ENCODE measurements at regions not wholly inside any gene's neighbourhood (a gene's known extent, or its start where the extent isn't known, plus 50 kb on each side); places are given as distances from the start of the nearest gene placed in this dataset.

DNA sequence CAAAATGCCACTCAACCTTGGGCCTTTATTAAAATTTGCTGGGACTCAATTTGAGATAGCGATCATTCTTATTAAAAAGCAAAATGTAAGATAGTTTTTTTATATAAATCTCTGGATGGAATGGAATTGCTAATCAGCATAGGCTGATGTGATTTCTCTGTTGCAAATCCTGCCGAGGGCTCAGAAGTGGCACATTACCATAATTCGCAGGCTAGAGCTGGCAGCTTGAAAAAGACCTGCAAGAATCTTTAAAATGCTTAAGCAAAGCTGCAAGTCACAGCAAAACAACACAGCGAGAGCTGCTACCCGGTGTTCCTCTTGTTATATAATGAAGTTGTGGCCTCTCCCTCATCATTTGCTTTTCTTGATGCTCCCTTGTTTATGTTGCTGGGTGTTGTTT, 448.1 kb downstream of the GATA3 start:
- no peak for DNase-seq

- no peak for DNase-seq
Measured at GRCh38 chr10:8504499-8504898, 450.0 kb downstream of the GATA3 start.

GRCh38 chr10:8507156-8507555, 452.7 kb downstream of the GATA3 start:
- DNase-seq, result no peak

- no peak for DNase-seq
Measured at GRCh38 chr10:8508882-8509281, 454.4 kb downstream of the GATA3 start.

DNA sequence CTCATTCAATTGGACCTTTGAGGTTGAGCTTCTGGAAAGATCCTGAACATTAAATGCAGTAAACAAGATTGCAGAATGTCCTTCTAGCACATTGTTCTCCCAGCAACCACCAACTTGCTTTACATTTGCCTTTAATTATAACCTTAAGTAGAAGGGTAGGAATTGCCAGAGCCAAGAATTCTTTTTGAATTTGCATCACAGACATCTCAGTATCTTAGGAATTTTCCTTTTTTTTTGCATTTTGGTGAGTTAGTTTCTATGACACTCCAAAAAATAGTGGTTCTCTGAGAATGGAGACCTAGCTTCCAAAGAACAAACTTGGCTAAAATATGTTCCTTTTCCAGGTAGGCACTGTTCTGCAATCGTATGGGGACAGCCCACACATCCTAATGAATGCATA, 456.0 kb downstream of the GATA3 start:
- DNase-seq, result no peak

DNA sequence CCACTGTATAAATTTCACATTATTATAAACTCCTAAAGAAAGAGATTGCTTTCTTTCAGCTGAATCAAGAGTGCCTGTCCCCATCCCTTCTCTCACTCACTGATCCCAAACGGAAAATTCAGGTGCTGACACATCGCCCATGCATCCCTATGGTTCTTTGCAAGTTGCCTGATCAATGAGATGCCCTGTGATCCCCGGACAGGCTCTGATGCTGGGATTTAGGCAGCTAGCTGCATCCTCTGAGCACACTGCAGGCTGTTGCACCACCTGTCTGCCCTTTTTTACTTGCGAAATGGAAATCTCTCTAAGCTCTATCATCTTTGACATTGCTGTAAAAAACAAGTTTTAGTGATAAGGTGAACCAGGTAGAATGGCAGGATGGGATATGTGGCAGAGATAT, 456.5 kb downstream of the GATA3 start:
- DNase-seq, result no peak

DNA sequence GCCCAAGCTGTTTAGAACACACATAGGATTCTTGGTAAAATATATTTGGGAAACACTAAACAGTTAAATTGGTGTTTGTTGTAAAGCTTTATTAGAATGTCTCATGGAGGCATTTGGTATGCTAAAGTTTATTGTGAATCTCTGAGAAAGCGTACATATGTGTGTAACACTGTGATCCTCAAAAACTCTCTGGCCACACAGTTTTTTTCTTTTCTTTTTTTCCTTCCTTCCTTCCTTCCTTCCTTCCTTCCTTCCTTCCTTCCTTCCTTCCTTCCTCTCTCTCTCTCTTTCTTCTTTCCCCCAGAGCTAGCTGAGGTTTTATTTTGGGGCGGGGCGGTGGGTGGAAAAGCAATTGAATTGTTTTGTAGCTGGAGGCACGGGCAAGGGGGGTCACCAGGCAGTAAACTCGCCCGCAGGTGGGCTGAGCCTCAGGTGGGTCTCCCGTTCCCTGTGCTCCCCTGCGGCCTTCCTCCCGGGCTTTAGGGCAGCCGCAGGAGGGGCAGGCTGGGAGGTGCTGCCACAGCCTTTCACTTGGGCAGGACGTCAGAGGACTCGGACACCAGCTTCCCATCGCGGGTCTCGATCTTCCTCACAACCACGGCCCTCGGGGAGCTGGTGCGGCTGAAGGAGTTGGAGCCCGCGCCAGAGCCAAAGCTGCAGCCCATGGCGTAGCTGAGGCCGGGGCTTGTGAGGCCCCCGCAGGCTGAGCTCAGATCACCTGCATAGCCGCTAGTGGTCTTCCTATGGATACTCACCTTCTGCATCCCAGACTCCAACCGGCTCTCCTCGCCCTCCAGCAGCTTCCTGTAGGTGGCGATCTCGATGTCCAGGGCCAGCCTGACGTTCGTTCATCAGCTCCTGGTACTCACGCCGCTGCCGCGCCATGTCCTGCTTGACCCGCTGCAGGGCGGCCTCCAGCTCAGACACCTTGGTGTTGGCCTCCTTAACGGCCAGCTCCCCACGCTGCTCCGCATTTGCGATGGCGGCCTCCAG, 459.0 kb downstream of the GATA3 start:
- no peak for DNase-seq

- DNase-seq, result no peak
Measured at GRCh38 chr10:8520382-8520781, 465.9 kb downstream of the GATA3 start.

GRCh38 chr10:8527773-8528172, 473.3 kb downstream of the GATA3 start:
- no peak for DNase-seq

DNA sequence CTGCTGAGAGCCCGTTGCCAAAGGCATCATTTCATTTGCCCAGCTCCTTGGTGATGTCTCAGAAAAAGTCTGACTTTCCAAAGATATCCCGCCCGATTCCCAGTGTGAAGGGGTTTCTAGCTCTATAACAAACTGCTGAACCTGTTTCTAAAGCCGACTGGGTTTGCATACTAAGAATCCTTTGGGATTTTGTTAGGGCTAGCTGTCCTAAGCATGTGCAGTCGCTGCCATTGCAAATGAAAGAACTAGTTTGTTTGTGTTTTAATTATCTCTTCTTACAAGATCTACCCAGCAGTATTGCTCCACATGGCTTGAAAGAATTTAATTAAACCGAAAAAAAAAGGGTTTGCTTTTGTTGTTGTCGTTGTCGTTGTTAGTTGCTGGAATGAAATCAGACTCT, 476.6 kb downstream of the GATA3 start:
- no peak for DNase-seq

- DNase-seq, result no peak
Measured at GRCh38 chr10:8532647-8533046, 478.2 kb downstream of the GATA3 start.

DNA sequence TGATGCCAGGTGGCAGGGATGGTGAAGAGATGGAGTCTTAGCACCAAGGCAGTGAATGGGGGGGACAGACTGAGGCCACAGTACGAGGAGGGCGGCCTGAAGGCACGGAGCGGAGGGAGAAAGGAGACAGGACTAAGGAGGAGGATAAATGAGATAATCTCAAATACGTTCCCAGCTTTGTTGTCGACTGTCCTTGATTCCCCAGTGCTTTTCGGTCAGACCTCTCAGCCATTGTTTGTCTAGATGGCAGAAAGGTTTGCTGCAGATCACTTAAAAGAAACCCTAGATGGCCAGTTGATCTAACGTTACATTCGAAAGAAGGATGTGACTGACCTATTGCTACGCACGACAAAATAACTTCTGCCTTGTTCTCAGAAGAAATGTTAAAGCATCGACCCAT, 479.0 kb downstream of the GATA3 start:
- no peak for DNase-seq

GRCh38 chr10:8534096-8534495, 479.6 kb downstream of the GATA3 start:
- no peak for DNase-seq

GRCh38 chr10:8534891-8535290, 480.4 kb downstream of the GATA3 start:
- no peak for DNase-seq

DNA sequence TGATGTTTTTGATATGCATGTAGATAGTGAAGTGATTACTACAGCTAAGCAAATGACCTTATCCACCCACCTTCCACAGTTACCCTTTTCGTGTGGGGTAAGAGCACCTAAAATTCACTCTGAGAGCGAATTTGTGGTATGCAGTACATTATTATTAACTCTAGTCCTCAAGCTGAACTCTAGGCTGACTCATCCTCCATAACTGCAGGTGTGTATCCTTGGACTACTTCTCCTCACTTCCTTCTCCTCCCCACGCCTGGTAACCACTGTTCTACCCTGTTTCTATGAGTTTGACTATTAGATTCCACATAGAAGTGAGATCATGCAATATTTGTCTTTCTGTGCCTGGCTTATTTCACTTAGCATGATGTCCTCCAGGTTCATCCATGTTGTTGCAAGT, 484.6 kb downstream of the GATA3 start:
- DNase-seq, result no peak

DNA sequence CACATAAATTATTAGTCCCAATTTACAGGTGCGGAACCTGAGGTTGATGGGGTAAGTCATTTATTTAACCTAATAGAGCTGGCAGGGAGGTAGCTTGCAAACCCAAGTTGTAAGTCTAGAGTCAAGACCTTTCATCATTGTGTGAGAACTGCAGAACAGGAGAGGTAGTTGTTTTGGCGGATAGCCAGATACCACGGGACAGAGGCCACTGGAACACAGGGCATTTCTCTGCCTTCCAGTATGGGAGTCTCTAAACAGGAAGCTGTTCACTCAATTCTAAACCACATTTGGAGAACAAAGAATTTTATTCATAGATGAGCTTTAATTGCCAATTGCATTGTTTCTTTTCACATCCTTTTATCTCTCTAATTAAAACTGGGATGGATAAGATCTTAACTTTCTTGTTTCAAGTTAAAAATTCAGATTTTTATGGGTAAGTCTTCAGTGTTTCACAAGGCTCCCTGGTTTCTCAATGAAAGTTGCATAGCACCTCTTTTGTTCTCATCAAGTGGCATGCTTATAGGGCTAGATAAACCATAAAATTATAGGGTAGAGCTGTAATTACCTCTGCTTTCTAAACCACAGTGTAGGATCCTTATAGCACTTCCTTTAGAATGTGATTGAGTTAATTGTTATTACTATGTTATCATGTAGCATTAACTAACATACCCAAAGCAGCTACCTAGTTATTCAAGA, 489.0 kb downstream of the GATA3 start:
- no peak for DNase-seq

GRCh38 chr10:8544057-8544380, 489.5 kb downstream of the GATA3 start:
- DNase-seq, result no peak

DNA sequence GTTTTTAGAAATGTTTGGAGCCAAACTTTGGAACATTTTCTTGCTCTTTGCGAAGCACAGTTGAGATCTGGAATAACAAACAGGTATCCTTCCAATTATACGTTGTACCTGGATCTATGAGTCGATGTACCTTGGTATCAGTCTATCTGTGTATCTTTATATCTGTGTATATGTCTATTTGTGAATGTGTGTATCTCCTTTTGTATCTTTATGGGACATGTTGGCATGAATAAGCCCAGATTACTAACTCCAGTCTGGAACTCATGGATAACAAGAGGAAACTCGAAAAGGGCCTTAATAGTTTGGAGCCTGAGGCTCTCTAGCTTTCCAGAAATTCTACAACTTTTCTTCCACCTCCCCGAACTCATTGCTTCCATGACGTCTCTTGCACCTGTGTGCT, 490.0 kb downstream of the GATA3 start:
- DNase-seq, result no peak

GRCh38 chr10:8554574-8554973, 500.1 kb downstream of the GATA3 start:
- DNase-seq, result no peak

DNA sequence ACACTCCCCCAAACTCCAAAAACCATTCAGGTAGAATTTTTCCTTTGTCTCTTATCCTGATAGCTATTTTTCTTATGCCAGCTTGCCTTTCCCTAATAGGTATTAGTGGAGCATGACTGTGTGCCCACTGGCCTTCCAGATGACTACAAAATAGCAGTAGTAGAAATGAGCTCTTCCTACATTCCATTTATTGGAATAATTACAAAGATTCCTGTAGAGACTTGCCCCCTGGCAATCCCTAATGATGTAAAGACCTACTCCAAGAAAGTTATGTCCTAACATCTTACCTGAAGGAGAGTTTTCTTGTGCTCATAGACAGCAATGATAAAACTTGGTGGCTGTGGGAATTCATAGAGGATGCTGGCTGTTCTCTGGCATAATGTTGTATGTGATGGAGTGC, 501.8 kb downstream of the GATA3 start:
- no peak for DNase-seq

DNA sequence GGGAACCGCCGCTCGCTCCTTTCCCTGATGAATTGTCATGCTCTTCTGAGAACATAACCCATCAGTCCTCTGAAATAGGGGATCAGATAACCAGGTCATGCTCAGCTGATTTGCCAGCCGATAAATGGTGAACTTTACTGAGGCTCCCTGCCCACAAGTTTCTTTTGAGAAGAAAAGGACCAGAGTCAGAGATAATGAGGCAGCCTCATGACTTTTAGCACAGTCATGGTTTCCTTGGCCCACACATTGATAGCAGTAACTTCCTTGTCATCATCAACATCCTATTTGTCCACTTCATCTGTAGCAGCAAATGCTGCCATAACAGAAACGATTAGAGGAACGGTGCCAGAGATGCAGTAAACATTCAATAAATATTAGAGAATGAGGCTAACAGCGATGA, 509.0 kb downstream of the GATA3 start:
- DNase-seq, result no peak

DNA sequence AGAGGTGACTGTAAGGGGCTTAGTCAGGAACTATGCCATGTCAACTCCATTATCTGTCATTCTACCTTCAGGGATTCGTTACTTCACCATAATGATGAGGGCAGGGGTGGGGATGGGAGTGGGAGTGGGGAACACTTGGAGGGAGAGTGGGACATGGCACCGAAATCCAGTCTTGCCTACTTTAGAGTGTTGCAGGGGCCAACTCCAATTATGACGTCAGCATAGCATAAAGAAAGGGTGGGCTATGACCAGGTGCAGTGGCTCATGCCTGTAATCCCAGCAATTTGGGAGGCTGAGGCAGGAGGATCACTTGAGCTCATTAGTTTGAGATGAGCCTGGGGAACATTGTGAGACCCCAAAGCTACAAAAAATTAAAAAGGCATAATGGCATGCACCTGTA, 512.2 kb downstream of the GATA3 start:
- no peak for DNase-seq

DNA sequence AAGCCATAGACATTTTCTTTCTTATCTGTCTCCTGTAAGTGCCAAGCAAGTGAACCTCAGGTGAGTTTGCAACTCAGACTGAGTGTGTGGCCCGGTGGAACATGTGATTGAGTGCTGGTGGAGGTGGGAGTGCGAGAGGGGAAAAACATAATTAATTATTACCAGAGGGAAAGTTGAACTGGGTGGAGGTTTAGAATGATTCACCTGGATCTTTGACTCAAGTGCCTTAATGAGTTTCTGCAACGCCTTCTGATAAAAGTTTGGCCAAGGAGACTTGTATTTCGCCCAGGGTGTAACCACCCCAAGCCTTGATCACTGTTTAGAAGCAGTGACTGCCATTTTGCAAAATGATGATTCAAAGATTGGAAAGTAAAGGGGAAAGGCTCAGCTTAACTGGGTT, 513.9 kb downstream of the GATA3 start:
- no peak for DNase-seq

GRCh38 chr10:8575620-8576019, 521.1 kb downstream of the GATA3 start:
- DNase-seq, result no peak

GRCh38 chr10:8576281-8576680, 521.8 kb downstream of the GATA3 start:
- no peak for DNase-seq

Measured in DMS79 treated with DMSO at 0.1 percent for 48 hours (cell line).